G401.6 (cell line): ENCODE measurements at regions not wholly inside any gene's neighbourhood (a gene's known extent, or its start where the extent isn't known, plus 50 kb on each side); places are given as distances from the start of the nearest gene placed in this dataset.

ENCODE experiments used
- FAIRE-seq: peaks from 2 replicates; lab custom pipeline; 2012; peaks lifted over from hg19 to GRCh38; lab: Jason Lieb, UNC

DNA sequence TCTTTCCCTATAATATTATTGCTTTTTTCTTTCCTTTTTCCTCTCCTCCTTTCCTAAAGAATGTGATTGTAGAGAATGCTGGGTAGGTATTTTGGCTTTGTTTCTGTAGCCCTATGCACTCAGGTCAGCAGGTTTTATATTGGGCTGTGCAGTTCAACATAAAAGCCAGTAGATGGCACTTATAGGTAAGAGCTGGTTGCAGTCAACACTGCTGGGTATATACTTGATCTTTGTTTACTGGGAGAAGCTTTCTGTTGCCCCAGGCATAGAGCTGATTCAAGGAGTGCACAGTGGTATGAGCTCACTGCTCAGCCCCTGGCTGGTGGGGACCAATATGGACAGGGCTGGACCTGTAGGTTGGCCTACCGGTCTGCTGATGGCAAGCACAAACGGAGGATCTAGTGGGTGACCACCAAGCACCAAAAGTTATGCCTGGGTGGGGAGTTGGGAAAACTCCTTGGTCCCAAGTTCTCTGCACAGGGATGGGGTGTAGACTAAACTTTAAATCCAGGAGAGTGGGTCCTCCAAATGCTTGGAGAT lies 378.9 kb downstream of the PMP22 start:
- no peak for FAIRE-seq

DNA sequence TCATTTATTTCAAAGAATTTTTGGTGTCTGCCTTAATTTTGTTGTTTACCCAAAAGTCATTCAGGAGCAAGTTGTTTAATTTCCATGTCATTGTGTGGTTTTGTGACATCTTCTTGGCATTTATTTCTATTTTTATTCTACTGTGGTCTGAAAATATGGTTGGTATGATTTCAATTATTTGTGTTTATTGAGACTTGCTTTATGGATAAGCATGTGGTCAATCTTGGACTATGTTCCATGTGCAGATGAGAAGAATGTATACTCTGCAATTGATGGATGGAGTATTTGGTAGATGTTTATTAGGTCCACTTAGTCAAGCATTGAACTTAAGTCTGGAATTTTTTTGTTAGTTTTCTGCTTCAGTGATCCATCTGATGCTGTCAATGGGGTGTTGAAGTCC lies 383.0 kb downstream of the PMP22 start:
- no peak for FAIRE-seq

DNA sequence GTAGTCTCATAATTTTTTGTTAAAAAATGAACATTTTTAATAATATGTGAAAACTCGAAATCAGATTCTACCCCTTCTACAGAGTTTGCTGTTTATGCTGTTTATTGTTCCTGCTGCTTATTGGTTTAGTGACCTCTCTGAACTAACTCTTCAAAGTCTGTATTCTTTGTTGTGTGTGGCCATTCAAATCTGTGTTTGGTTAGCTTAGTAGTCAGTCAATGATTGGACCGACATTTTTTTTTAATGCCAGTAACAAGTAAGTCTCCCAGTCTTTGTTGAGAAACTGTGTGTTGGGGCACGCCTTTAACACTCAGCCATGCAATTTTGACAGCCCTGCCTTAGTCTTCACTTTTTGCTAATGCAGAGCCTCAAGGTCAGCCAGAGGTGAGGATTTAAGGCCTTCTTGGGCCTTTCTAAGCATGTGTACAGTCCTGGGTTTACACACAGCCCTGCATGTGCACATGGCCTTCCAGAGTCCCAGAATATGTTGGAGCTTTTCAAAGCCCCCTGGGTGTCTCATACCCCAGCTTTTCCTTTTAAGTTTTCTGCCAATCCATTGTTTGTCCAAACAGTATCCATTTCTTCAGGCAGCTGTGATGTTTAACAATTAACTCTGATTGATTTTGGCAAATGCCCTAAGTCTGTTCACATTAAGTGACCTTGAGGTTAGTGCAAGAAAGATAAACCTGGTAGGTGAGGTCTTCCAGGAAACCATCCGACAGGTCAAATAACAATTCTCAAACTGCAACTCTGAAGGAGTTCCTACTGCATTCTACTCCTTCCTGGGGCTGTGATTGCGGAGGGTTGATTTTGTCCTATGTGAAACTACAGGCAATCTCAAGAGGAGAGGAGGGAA lies 389.3 kb downstream of the PMP22 start:
- no peak for FAIRE-seq

GRCh38 chr17:14873996-14874395 lies 391.1 kb downstream of the PMP22 start:
- FAIRE-seq = no peak

- FAIRE-seq = no peak
Measured at GRCh38 chr17:14873540-14873939, 391.6 kb downstream of the PMP22 start.

DNA sequence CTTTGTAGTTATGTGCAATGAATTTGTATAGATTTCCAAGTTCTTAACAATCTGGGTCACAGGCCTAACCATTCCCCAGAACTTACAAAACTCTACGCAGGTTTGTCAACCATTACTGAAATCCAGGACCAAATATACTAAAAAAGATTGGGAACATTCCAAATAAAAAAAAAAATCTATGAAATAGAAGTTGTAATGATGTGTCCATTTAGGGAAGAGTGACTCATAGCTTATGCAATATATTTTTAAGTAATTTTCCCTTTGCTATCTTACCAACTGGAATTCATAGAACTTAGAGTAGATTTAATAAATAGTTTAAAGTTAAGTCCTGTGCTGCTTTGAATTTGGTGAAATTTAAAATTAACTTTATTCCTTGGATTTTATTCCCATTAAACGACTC lies 393.2 kb downstream of the PMP22 start:
- no peak for FAIRE-seq

DNA sequence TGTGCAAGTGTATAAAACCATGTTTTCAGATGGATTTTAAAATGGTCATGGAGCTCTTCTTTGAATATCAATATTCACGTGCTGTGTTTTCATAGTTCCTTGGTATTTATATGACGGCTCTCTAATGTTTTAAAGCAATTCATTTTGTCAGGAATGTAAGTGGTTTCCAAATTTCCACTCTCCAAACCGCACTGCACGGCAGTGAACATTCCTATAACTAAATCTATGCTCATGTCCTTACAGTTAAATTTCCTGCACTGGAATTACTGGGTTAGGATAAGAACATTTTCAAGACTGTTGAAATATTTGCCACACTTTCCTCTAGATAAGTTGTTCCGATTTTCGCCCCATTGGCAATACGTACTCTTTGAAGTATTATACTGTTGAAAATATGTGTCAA lies 398.9 kb downstream of the PMP22 start:
- FAIRE-seq = no peak

DNA sequence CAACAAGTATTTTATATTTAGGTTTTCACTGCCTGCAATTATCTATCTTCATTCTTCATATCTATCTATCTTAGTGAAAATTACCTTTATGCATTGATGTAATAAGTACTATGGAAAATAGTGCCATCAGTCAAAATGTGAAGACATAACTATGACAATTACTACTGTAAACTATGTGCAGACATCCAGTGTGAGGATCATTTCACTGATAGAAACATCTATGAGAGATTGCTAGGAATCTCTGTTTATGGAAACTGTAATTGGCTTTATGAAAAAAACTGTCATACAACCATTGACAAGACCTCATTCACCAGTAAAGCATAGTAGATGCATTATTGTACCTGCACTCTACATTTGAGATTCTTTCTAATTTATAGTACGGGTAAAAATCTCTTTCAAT lies 401.0 kb downstream of the PMP22 start:
- no peak for FAIRE-seq

DNA sequence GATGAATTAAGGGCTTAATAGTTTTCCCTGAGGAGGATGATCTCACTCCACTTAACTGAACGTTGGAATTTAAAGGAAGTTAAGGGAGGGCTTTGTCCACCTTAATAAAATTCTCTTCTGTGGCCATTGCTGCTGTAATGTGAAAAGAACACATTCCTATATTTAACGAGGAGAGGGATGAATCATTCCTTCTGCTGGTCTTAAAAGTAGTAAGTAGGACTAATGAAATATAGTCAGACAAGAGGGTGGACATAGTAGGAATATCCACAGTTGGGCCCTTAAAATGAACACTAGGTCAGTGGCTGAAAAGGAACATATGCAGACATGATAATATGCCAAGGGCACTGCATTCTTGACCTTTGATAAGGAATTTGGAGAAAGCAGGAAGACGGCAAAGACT lies 405.6 kb downstream of the PMP22 start:
- no peak for FAIRE-seq

GRCh38 chr17:14856176-14856575 lies 408.9 kb downstream of the PMP22 start:
- FAIRE-seq = no peak

GRCh38 chr17:14854691-14855090 lies 410.4 kb downstream of the PMP22 start:
- FAIRE-seq = no peak

DNA sequence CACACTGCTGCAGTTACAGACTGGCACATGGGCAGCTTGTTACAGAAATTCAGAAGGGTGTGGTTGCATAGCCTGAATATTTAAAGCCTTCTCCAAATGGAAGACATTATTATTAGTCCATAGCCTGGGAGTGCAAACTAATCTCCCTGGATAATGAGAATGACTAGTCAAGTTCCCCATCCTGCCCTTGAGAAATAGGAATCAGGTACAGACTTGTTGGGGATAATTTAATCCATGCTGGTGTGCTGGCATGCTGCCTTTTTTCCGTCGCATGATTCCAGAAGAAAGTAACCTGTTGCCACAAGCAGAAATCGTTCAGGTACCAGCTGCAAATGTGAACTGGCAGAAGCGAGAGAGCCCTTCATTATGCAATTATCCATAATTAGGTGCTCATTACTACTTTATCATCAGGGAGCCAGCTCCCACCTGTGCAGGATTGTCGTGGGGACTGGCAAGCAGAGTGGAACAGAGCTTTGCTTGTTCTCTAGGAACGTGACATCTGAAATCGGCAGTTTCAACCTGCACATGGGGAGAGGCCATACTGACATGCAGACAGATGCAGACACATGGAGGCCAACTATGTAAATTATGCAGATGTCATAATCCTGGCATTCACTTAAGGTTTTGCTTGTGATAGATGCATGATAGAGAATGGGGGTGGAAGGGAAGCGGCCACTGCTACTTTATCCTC lies 419.4 kb downstream of the PMP22 start:
- no peak for FAIRE-seq

- FAIRE-seq = no peak
Measured at GRCh38 chr17:14843086-14843795, 421.9 kb downstream of the PMP22 start.

DNA sequence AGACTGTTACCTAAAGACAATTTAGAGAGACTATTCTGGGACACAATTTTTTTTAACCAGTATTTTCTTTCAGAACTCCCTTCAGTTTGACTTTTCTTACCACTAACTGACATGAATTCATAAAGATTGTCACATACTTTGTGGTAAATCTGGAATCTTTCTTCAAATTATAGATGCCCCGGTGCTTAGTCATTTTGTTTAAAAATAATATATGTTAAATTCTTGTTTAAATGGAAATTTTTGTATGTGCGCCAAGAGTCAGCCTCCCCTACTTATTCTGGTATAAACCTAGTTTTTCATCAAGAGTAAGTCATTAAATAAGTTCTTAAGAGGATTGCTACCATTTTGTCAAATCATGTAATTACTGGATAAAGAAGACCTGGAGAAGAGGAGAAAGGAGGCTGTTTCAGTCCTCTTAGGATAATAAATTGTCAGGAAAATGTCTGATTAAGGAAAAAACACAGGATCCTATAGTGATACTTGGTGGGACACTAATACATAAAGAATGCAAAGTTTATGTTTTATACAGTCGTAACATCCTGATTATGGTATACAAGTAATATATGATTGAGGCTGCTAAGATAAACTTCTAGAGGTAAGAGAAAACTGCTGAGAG lies 424.4 kb downstream of the PMP22 start:
- no peak for FAIRE-seq

DNA sequence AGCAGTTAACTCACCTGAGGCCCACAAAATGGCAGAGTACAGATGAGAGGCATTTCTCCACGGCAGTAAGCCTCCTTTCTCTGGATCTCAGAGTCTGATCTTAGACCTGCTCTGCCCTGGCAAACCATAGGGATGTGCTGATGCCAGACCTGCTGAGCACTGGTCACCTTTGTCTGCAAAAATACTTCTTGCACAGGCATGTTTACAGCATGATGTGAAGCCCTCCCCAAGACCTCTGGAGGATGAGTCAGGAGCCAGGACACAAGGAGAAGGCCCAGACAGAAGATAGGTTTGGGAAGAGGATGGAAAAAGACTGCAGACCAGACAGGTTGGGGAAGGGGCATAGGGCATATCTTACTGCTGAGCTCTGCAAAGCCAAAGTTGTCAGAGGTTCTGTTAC lies 426.6 kb downstream of the PMP22 start:
- FAIRE-seq = no peak

DNA sequence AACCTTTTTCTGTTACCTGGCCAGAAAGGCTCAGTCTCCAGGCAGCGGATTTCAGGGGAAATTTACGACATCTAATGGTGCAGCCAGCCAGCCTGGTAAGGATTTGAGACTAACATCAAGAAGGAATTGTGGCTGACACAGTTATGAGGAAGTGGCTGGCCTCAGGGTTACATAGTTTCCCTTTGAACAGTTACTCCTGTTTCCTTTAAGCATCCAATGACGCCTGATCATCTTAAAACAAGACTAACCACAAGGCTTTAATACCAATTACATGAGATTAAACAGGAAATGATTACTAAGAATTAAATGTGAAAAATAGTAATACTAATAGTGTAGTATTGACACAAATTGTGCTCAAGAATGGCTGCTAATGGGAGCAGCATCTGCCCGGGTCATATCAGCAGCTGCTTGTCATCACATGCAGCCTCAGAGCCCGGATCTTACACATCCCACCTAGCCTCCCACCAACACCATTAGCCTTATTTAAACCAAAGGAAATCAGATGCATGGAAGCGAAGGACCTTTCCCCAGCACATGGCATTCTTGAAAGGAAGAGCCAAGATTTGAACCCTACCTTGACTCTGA lies 431.8 kb downstream of the PMP22 start:
- FAIRE-seq = no peak

- no peak for FAIRE-seq
Measured at GRCh38 chr17:14831491-14831890, 433.6 kb downstream of the PMP22 start.

GRCh38 chr17:14827396-14827919 lies 437.7 kb downstream of the PMP22 start:
- FAIRE-seq = no peak

DNA sequence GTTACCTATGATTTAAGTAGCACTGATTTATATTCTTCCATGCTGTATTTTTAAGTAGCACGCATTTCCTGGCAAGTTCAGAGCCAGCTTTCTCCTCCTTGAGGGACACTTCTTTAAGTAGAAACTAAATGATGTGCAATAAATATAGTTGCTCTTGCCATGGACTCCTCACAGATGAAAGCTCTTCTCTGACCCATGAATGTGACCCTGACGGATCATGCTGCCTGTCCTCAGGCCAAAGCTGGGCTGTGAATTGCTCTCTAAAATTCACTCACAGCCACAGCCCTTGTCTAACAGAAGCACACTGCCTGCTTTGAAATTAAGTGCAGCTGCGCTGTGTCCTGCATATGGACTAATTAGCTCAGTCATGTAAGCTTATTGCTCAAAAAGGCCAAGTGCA lies 438.8 kb downstream of the PMP22 start:
- FAIRE-seq = no peak

DNA sequence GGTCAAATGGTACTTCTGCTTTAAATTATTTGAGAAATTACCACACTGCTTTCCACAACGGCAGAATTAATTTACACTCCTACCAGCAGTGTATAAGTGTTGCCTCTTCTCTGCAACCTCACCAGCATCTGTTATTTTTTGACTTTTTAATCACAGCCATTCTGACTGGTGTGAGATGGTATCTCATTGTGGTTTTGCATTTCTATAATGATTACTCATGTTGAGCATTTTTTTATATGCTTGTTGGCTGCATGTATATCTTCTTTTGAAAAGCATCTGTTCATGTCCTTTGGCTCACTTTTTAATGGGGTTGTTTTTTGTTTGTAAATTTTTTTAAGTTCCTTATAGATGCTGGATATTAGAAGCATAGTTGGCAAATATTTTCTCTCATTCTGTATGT lies 446.7 kb downstream of the PMP22 start:
- no peak for FAIRE-seq

DNA sequence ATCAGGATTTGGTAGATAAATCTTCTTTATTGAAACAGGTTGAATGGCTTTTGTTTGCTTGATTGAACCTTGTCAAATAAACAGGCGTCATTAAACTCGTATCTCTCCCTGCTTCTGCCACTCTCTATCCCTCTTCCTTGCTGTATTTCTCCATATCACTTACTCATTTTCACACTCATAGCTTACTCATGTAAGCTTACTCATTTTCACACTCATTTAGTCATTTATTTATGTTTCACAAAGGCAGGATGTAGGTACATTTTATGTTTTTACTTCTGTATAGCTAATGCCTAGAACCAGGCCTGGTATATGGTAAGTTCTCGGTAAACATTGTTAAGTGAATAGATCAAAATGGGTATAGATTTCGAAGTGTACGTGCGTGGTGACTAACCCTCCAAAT lies 450.0 kb downstream of the PMP22 start:
- no peak for FAIRE-seq
